COLO668 (cell line): ENCODE measurements at regions not wholly inside any gene's neighbourhood (a gene's known extent, or its start where the extent isn't known, plus 50 kb on each side); places are given as distances from the start of the nearest gene placed in this dataset.
"Not testable (repeated sequence)": the region's sequence is repeated elsewhere in the genome, so short reads cannot be mapped to it uniquely, and the experiment has no call there.

Experiments used
- DNase-seq: peaks from one replicate; lab custom pipeline; 2025; ENCODE audit not compliant: unreplicated experiment; lab: John Stamatoyannopoulos, UW

DNA sequence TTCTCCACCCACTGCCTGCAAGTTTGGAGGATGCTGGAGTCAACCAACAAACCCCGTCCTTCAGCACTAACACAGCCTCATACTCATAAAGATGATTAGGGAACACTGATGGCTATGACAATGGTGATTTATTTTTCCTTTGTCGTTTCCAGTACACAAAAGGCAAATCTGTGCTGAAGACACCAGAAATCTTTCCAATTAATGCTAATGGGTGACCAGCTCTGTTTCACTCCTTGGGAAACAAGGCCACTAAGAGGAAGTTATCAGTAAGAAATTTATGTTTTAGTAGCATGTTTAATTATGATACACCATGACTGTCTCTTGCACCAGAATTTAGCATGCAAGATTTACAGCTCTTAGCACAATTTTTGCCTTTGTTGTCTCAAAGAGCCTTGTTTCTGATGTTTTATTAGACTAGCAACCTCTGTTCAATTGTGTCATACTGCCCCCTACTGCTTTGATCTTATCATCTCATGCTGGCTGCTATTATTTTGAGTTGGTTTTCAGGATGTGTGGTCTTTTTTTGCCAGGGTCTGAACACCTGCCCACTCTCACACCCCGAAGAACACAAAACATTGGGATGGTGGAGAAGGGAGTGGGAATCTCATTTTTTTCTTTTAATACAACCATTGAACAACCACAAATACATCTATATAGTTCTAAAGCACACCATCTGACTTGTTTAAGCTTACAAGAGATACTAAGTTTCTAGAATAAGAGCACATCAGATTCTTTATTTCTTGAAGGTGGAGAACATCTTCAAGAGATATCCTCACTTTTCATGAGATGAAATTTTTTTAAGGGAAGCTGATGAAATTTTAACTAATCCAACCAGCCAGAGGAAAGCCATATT lies 160.9 kb downstream of the SPTSSA start:
- peak; percentile 47 for DNase-seq

GRCh38 chr14:34300330-34300729 lies 161.7 kb downstream of the SPTSSA start:
- DNase-seq = no peak

GRCh38 chr14:34299360-34299759 lies 162.7 kb downstream of the SPTSSA start:
- DNase-seq = no peak

GRCh38 chr14:34297786-34298520 lies 164.1 kb downstream of the SPTSSA start:
- no peak for DNase-seq

GRCh38 chr14:34283590-34283989 lies 178.4 kb downstream of the SPTSSA start:
- DNase-seq = no peak

GRCh38 chr14:34277191-34277590 lies 184.8 kb downstream of the SPTSSA start:
- DNase-seq = no peak

DNA sequence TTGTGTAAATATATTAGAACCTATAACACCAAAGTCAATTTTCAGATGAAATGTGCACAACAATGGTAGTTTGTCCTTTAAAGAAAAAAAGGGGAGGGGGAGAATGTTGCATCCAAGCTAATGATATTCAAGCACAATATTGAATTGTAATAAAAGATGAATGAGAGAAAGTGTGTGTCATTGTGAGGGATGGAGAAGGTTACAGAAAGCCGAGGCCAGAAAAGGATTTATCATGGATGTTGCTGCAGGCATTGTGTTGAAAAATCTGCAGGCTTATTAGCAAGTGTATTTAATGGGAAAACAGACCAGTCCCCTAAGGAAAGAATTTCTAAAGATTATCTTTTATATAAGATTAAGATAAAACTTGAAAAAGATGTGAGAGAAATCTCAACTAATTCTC lies 186.5 kb downstream of the SPTSSA start:
- no peak for DNase-seq

DNA sequence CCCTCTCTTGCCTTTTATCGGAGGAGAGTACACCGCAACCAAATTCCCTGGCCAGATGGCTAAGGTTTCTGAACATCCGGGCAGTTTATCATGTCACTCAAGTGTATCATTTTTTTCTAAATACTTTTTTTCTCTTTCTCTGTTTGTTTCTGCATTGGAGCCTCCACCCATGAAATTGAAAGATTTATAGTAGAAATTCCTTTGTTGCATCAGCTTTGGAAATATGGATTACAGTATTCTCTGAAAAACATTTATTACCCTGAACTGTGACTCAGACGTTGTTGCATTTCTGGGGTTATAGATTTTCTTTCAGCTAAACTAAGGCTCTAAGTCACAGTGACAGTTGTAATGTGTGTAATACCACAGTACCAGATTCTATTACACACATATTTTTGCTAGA lies 187.0 kb downstream of the SPTSSA start:
- no peak for DNase-seq

- not testable (repeated sequence) for DNase-seq
Measured at GRCh38 chr14:34273716-34274115, 188.3 kb downstream of the SPTSSA start.

DNA sequence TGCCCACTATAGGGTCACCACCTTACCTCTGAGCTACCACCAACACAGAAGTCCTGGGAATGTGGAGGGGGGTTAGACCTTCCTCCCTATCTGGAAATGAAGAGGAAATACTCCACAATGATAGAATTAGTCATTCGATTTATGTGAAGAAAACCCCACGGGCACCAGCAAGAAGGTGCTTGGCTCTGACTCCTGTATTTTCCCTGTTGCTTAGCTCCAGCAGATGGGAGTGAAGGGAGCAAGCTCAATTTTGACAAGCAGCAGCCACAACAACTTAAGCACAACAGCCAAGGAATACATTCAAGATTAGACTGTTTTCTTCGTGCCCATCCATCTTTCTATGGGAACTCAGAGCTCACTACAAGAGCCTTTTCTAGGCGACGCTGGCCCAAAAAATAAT lies 191.7 kb downstream of the SPTSSA start:
- DNase-seq = no peak

- DNase-seq = no peak
Measured at GRCh38 chr14:34266344-34266743, 195.7 kb downstream of the SPTSSA start.

GRCh38 chr14:34262127-34262910 lies 199.7 kb downstream of the SPTSSA start:
- DNase-seq = no peak

DNA sequence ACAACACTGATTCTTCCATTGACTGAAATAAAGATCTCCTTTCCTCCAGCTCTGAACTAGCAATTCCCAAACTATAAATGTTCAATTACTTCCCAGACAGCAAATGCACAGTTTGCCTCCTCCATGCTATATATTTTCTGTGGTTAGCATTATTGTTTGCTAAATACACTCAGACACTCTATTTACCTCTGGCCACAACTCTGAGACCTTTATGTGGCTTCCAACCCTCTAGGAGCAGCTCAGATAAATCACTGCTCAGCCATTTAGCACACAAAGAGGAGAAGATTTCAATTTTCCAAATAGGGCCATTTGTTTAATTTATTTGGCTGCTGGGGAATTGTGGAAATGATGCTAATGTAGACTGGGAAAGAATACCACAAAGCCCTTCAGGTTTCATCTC lies 202.0 kb downstream of the SPTSSA start:
- no peak for DNase-seq

DNA sequence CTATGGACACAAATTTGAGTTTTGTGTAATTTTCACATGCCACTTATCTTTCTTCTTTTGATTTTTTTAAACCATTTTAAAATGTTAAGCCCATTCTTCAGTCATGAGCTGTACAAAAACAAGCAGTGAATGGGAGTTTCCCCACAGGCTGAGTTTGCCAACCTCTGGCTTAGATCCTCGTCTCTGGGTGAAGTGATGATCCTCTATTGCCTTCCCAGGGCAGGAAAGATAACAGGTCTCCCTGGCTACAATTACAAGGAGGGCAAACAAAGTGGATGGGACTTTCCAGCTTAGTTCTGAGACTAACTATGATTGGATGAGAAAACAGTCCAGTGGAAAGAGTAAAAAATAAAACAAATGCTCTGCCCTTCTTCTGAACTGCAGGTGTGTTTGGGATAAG lies 203.7 kb downstream of the SPTSSA start:
- DNase-seq = no peak

- DNase-seq = no peak
Measured at GRCh38 chr14:34257505-34257904, 204.5 kb downstream of the SPTSSA start.

DNA sequence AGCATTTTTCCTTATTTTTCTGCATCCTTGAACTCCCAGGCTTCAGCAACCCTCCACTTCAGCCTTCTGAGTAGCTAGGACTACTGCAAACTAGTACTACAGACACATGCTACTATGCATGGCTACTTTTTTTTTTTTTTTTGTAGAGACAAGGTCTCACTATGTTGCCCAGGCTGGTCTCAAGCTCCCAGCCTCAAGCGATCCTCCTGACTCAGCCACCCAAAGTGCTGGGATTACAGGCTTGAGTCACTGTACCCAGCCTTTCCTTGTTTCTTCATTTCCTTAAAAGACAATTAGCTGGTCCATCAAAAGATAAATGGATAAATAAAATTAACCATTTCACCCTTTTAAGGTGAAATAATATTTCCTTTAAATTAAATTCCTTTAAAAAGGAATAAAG lies 205.8 kb downstream of the SPTSSA start:
- no peak for DNase-seq

GRCh38 chr14:34254571-34254970 lies 207.5 kb downstream of the SPTSSA start:
- DNase-seq = no peak

- no peak for DNase-seq
Measured at GRCh38 chr14:34254031-34254430, 208.0 kb downstream of the SPTSSA start.

DNA sequence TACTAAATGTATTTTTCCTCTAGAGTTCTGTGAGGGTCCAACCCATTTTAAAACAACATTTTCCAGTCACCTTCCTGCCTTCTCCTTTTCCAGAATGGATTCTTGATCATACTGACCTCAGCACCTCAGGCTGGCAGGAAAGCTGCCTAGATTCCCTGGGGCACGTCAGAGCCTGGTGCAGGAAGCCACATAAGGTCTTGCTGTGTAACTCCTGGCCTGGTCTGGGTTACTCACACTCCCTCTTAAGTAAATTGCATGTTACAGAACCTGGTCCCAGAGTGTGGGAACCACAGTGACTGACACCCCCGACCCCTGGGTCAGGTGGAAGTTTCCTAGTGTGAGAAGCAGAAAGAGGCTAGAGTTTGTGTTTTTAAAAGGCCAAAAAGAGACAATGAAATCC lies 209.8 kb downstream of the SPTSSA start:
- no peak for DNase-seq

DNA sequence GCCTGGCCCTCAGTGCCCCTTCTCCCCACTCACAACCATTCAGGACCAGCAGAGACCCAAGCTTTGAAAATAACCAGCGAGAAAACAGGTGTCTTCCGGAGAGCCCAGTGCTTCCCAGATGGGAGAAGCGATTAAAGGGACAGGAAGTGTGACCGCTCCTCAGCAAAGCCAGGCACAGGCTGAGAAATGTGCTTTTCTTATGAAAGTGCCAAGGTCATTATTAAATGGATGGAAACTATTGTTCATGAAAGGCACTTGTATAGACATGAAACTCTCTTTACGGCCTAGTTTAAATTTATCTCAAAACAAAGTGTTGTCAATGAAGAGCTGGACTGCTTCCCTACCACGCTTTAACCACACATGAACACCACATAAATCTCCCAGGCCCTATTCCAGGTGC lies 210.4 kb downstream of the SPTSSA start:
- DNase-seq = no peak

DNA sequence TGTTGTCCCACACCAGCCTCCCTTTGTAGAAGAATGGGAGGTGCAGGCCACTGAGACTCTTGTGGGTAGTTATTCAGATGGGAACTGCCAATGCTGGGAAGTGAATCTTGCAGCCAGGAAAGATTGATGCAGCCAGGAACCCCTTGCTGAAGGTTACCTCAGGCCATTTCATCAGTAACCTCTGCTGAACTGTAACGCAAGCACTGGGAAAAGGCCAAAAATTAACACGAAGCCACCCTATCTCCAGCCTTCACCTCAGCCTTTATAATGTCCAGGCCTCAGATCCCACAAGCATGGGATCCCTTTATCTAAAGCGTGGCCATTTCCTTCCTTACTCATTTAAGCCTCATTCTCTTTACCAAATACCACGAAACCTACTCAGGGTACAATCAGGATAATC lies 211.1 kb downstream of the SPTSSA start:
- DNase-seq = no peak

DNA sequence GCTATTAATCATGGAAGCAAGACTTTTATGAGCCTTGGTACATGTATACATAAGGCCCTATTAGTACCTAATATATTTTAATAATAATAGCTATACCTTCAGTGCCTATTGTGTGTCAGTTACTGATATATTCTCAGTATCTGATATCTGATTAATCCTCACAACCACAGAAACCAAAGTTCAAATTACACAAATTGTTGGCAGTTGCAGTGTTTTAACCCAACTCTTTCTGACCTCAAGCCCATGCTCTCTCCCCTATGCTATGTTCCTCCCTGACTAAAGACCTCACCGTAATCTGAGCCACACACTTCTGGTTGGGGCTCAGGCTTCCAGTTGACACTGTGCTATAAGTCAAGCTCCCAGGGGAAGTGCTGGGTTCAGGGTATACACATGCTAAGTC lies 214.4 kb downstream of the SPTSSA start:
- no peak for DNase-seq
